Esophagus mucosa (tissue), 1 donor: ENCODE measurements at regions not wholly inside any gene's neighbourhood (a gene's known extent, or its start where the extent isn't known, plus 50 kb on each side); places are given as distances from the start of the nearest gene placed in this dataset.

Experiments used
- ATAC-seq: fragments of 200-7000 bp; cut with Tn5 transposase; one replicate; pipeline ENCODE4 v1.9.1; 2020
- donor health status: DM: yes; HTN: yes; CAD: no.

- peak; percentile 85 for ATAC-seq
These were observed 56.6 kb upstream of the ZNF519 start for GRCh38 chr18:14188751-14189406.
